ENCODE measurements at regions not wholly inside any gene's neighbourhood (a gene's known extent, or its start where the extent isn't known, plus 50 kb on each side); places are given as distances from the start of the nearest gene placed in this dataset.

- no peaks in the 10 kb centered on the region for H3K27me3 ChIP-seq
- TF ChIP-seq, protein P1, sequence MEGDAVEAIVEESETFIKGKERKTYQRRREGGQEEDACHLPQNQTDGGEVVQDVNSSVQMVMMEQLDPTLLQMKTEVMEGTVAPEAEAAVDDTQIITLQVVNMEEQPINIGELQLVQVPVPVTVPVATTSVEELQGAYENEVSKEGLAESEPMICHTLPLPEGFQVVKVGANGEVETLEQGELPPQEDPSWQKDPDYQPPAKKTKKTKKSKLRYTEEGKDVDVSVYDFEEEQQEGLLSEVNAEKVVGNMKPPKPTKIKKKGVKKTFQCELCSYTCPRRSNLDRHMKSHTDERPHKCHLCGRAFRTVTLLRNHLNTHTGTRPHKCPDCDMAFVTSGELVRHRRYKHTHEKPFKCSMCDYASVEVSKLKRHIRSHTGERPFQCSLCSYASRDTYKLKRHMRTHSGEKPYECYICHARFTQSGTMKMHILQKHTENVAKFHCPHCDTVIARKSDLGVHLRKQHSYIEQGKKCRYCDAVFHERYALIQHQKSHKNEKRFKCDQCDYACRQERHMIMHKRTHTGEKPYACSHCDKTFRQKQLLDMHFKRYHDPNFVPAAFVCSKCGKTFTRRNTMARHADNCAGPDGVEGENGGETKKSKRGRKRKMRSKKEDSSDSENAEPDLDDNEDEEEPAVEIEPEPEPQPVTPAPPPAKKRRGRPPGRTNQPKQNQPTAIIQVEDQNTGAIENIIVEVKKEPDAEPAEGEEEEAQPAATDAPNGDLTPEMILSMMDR (IDR thresholded peaks at IDR 0.05) = no peak
- no peak for TF ChIP-seq POLR2A (IDR thresholded peaks at IDR 0.05)
- ATAC-seq = no peak
- H3K4me1 ChIP-seq = no peaks in the 10 kb centered on the region
- intact Hi-C loops (cut with DNase I) = no loop called here
- WGBS (ENCODE audit: insufficient coverage, low coverage, low lambda C conversion rate, missing lambda C conversion rate) = 77% methylated on average over 4 of the region's 4 CpGs
- H3K36me3 ChIP-seq = no peaks in the 10 kb centered on the region
- no peak overlapping the region for H3K27ac ChIP-seq
- H3K9me3 ChIP-seq = no peaks in the 10 kb centered on the region
- no peak overlapping the region for H3K4me3 ChIP-seq
- no peak for DNase-seq
Observed at GRCh38 chr6:82720992-82721391, 344.6 kb downstream of the UBE3D start.

DNA sequence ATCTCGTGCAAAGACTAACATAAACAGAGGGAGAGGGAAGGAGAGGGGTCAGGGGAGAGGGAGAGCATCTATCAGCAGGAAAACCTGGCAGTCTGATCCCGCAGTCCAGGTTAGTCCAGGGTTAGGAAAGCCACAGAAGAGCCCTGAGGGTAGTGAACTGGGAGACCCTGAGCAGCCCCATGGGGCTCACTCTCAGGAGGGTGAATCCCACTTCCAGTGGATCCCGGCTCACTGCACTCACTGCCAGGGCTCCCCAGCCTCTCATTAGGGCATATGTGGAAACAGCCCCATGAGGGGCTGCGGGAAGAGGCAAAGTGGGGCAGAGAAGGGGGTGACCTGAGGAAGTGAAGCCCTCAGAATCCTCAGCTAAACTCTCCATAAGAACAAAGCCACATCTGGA is 329.9 kb downstream of the UBE3D start:
- no peak overlapping the region for H3K27ac ChIP-seq
- intact Hi-C loops (cut with DNase I) = no loop called here
- no peaks in the 10 kb centered on the region for H3K4me1 ChIP-seq
- 42% methylated on average over 2 of the region's 4 CpGs for WGBS (ENCODE audit: insufficient coverage, low coverage, low lambda C conversion rate, missing lambda C conversion rate)
- no peaks in the 10 kb centered on the region for H3K9me3 ChIP-seq
- no peaks in the 10 kb centered on the region for H3K27me3 ChIP-seq
- DNase-seq (no peak), ATAC-seq (no peak)
- no peak overlapping the region for H3K4me3 ChIP-seq
- H3K36me3 ChIP-seq = no peaks in the 10 kb centered on the region
- TF ChIP-seq, protein P1 (IDR thresholded peaks at IDR 0.05) = no peak
- TF ChIP-seq POLR2A (IDR thresholded peaks at IDR 0.05) = no peak

- no peak for DNase-seq
- H3K4me3 ChIP-seq = no peak overlapping the region
- no peaks in the 10 kb centered on the region for H3K4me1 ChIP-seq
- no peak for TF ChIP-seq POLR2A (IDR thresholded peaks at IDR 0.05)
- TF ChIP-seq, protein P1 (IDR thresholded peaks at IDR 0.05) = no peak
- ATAC-seq = no peak
- 60% methylated on average over 1 of the region's 1 CpG for WGBS (ENCODE audit: insufficient coverage, low coverage, low lambda C conversion rate, missing lambda C conversion rate)
- intact Hi-C loops (cut with DNase I) = no loop called here
- H3K9me3 ChIP-seq = no peaks in the 10 kb centered on the region
- H3K27me3 ChIP-seq = no peaks in the 10 kb centered on the region
- H3K27ac ChIP-seq = no peak overlapping the region
- no peaks in the 10 kb centered on the region for H3K36me3 ChIP-seq
Observed at GRCh38 chr6:82737965-82738364, 327.7 kb downstream of the UBE3D start.

GRCh38 chr6:82738773-82739172 is 326.9 kb downstream of the UBE3D start:
- no peaks in the 10 kb centered on the region for H3K9me3 ChIP-seq
- H3K27ac ChIP-seq = no peak overlapping the region
- WGBS (ENCODE audit: insufficient coverage, low coverage, low lambda C conversion rate, missing lambda C conversion rate) = 6% methylated on average over 1 of the region's 1 CpG
- no peaks in the 10 kb centered on the region for H3K27me3 ChIP-seq
- TF ChIP-seq POLR2A (IDR thresholded peaks at IDR 0.05) = no peak
- TF ChIP-seq, protein P1 (IDR thresholded peaks at IDR 0.05) = no peak
- H3K4me1 ChIP-seq = no peaks in the 10 kb centered on the region
- DNase-seq (no peak), ATAC-seq (no peak)
- intact Hi-C loops (cut with DNase I) = no loop called here
- H3K36me3 ChIP-seq = no peaks in the 10 kb centered on the region
- H3K4me3 ChIP-seq = no peak overlapping the region

DNA sequence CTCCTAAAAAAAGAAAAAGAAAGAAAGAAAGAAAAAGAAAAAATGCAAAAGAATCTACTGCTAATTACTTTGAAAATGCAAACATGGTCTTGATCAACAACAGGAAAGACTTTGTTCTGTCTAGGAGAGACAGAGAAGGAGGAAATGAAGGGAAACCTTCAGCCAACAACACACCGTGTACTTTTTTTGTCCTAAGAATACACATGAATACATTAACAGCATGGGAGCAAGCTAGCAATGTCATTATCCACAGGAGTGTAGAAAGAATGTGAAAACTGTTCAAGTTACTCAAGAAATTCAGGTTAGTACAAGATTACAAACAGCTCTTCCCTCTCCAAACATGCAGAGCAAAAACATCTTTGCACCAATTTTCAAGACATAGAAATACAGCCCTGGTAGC is 326.3 kb downstream of the UBE3D start:
- Histone ChIP-seq H3K9me3 (no peaks in the 10 kb centered on the region), H3K4me1 (no peaks in the 10 kb centered on the region), H3K36me3 (no peaks in the 10 kb centered on the region), H3K4me3 (no peak overlapping the region), H3K27me3 (no peaks in the 10 kb centered on the region), H3K27ac (no peak overlapping the region)
- DNase-seq = no peak
- 0% methylated on average over 1 of the region's 1 CpG for WGBS (ENCODE audit: insufficient coverage, low coverage, low lambda C conversion rate, missing lambda C conversion rate)
- ATAC-seq = no peak
- intact Hi-C loops (cut with DNase I) = no loop called here
- no peak for TF ChIP-seq POLR2A (IDR thresholded peaks at IDR 0.05)
- TF ChIP-seq, protein P1 (IDR thresholded peaks at IDR 0.05) = no peak

All from right lobe of liver (tissue), 6 donors.